SK-N-SH (cell line): ENCODE measurements at regions not wholly inside any gene's neighbourhood (a gene's known extent, or its start where the extent isn't known, plus 50 kb on each side); places are given as distances from the start of the nearest gene placed in this dataset.

ENCODE experiments used
- CTCF ChIA-PET: fragments of 300-600, 350-600 bp; formaldehyde crosslinking; extraction: SDS; loops from one replicate; lab custom pipeline; 2021; lab: Yijun Ruan, JAX
- POLR2A ChIA-PET: fragments of 350-600 bp; sonication (Branson Sonifier 250); formaldehyde crosslinking; extraction: SDS; loops from one replicate; lab custom pipeline; 2020; ENCODE audit warnings: antibody characterized with exemption, inconsistent platforms; lab: Yijun Ruan, JAX
- DNase-seq: peaks from one replicate; pipeline ENCODE4 v3.0.0; 2012
- H2AFZ ChIP-seq: fragments of 200-600 bp; sonication (generic); 2 replicates; pipeline ENCODE4 v1.8.1; 2016; ENCODE audit warnings: antibody characterized with exemption, mild to moderate bottlenecking, low read depth
- H3F3A ChIP-seq: fragments of 200-600 bp; sonication (generic); replicated peaks from 2 replicates; pipeline ENCODE3; 2016; ENCODE audit warnings: antibody characterized with exemption, mild to moderate bottlenecking; ENCODE audit not compliant: insufficient read depth
- H3K27ac ChIP-seq, 2 experiments: fragments of 200-500 bp in 1 of 2; fragments of 200-600 bp in 1 of 2; sonication (Bioruptor generic) in 1 of 2; sonication (generic), shearing (Covaris generic) in 1 of 2; 2 replicates each; pipeline versions ENCODE4 v1.5.1 to v1.6.1; 2014 to 2016; ENCODE audit warnings: low read depth in 2 of 2, inconsistent platforms in 1 of 2, low read length in 1 of 2, mild to moderate bottlenecking in 1 of 2, mixed read lengths in 1 of 2
- H3K27me3 ChIP-seq: fragments of 200-600 bp; sonication (generic), shearing (Covaris generic); 2 replicates; pipeline ENCODE4 v1.6.1; 2016; ENCODE audit warnings: mixed run types; ENCODE audit not compliant: insufficient read depth
- H3K36me3 ChIP-seq, 2 experiments: fragments of 200-500 bp in 1 of 2; fragments of 200-600 bp in 1 of 2; sonication (Bioruptor generic) in 1 of 2; sonication (generic) in 1 of 2; replicated peaks in 1 of 2; 2 replicates each; pipeline versions ENCODE3 to v1.5.1; 2014 to 2016; ENCODE audit warnings: low read length in 1 of 2, mild to moderate bottlenecking in 1 of 2; ENCODE audit not compliant: insufficient read depth in 2 of 2, control insufficient read depth in 1 of 2
- H3K4me1 ChIP-seq, 2 experiments: fragments of 200-500 bp in 1 of 2; fragments of 200-600 bp in 1 of 2; sonication (Bioruptor generic) in 1 of 2; sonication (generic), shearing (Covaris generic) in 1 of 2; 2 replicates each; pipeline versions ENCODE4 v1.5.1 to v1.6.1; 2014 to 2016; ENCODE audit warnings: low read depth in 1 of 2, low read length in 1 of 2, mixed run types in 1 of 2; ENCODE audit not compliant: insufficient read depth in 2 of 2, control insufficient read depth in 1 of 2
- H3K4me2 ChIP-seq: fragments of 200-600 bp; sonication (generic), shearing (Covaris generic); 2 replicates; pipeline ENCODE4 v1.6.1; 2017; ENCODE audit warnings: mixed run types
- H3K4me3 ChIP-seq, 2 experiments: fragments of 200-500 bp in 1 of 2; fragments of 200-600 bp in 1 of 2; sonication (Bioruptor generic) in 1 of 2; sonication (generic), shearing (Covaris generic) in 1 of 2; 2 replicates each; pipeline versions ENCODE4 v1.5.1 to v1.8.1; 2014 to 2016; ENCODE audit warnings: low read depth in 2 of 2, inconsistent platforms in 1 of 2, low read length in 1 of 2, mild to moderate bottlenecking in 1 of 2, mixed read lengths in 1 of 2, moderate library complexity in 1 of 2
- H3K79me2 ChIP-seq: fragments of 200-600 bp; sonication (generic); 2 replicates; pipeline ENCODE4 v1.8.1; 2017; ENCODE audit warnings: mild to moderate bottlenecking; ENCODE audit not compliant: insufficient read depth
- H3K9ac ChIP-seq: fragments of 200-600 bp; sonication (generic); 2 replicates; pipeline ENCODE4 v1.6.1; 2017; ENCODE audit warnings: mixed run types
- H3K9me2 ChIP-seq: fragments of 200-600 bp; sonication (generic); 2 replicates; pipeline ENCODE4 v1.6.1; 2017; ENCODE audit warnings: mixed run types
- H3K9me3 ChIP-seq: fragments of 200-600 bp; sonication (generic); 2 replicates; pipeline ENCODE4 v1.6.1; 2017; ENCODE audit warnings: mixed run types, mild to moderate bottlenecking, moderate library complexity
- H4K20me1 ChIP-seq: fragments of 200-600 bp; sonication (generic); 2 replicates; pipeline ENCODE4 v1.6.1; 2017; ENCODE audit warnings: mild to moderate bottlenecking, mixed run types; ENCODE audit not compliant: insufficient read depth
- CTCF ChIP-seq: fragments of 200-600 bp; sonication (generic); IDR thresholded peaks from 2 replicates; pipeline ENCODE4 v1.6.1; 2017; ENCODE audit warnings: antibody characterized with exemption, mild to moderate bottlenecking, moderate library complexity
- EP300 ChIP-seq, 2 experiments: IDR thresholded peaks; 2 replicates each; pipeline versions ENCODE4 v1.4.0 to v1.6.1; 2012; ENCODE audit warnings: borderline replicate concordance in 1 of 2, low read depth in 1 of 2, low read length in 1 of 2
- FOSL2 ChIP-seq: IDR thresholded peaks from 2 replicates; pipeline ENCODE4 v1.4.0; 2012; ENCODE audit warnings: low read depth, mild to moderate bottlenecking, moderate library complexity, borderline replicate concordance
- GATA2 ChIP-seq: sonication (generic); formaldehyde crosslinking; IDR thresholded peaks from 2 replicates; pipeline ENCODE4 v1.5.0; 2020; ENCODE audit warnings: mild to moderate bottlenecking, missing genetic modification reagents
- IRF3 ChIP-seq: fragments of 150-350 bp; IDR thresholded peaks from 2 replicates; pipeline ENCODE4 v1.6.1; 2016; ENCODE audit warnings: mild to moderate bottlenecking, low read depth, low read length
- JUND ChIP-seq: IDR thresholded peaks from 2 replicates; pipeline ENCODE4 v1.4.0; 2012
- MAX ChIP-seq: IDR thresholded peaks from 2 replicates; pipeline ENCODE4 v1.4.0; 2012; ENCODE audit warnings: low read depth
- NRF1 ChIP-seq: IDR thresholded peaks from 2 replicates; pipeline ENCODE4 v1.6.1; 2012; ENCODE audit warnings: low read depth, mild to moderate bottlenecking, low read length
- RCOR1 ChIP-seq: fragments of 150-350 bp; IDR thresholded peaks from 2 replicates; pipeline ENCODE4 v1.6.1; 2017; ENCODE audit warnings: antibody characterized with exemption, low read length
- RXRA ChIP-seq: IDR thresholded peaks from 2 replicates; pipeline ENCODE4 v1.4.0; 2012; ENCODE audit warnings: low read depth, mild to moderate bottlenecking, borderline replicate concordance
- SIN3A ChIP-seq: IDR thresholded peaks from 2 replicates; pipeline ENCODE4 v1.6.1; 2012; ENCODE audit warnings: low read depth, mild to moderate bottlenecking, low read length, moderate library complexity, borderline replicate concordance
- USF2 ChIP-seq: fragments of 150-350 bp; IDR thresholded peaks from 2 replicates; pipeline ENCODE4 v1.6.1; 2017; ENCODE audit warnings: antibody characterized with exemption, low read length, low read depth, borderline replicate concordance
- YY1 ChIP-seq: IDR thresholded peaks from 2 replicates; pipeline ENCODE4 v1.4.0; 2012; ENCODE audit warnings: low read depth, mild to moderate bottlenecking
- WGBS: methylation state at CpG from one replicate; pipeline ENCODE4 v1.1.6; 2017; ENCODE audit warnings: low lambda C conversion rate; 5-methylcytosine and 5-hydroxymethylcytosine counted together

GRCh38 chr6:152874267-152874666, 108.6 kb downstream of the FBXO5 start:
- WGBS = 55% methylated on average over 5 of the region's 5 CpGs
- Histone ChIP-seq H3K4me3 (no peak overlapping the region), H3K9me2 (no peaks in the 10 kb centered on the region), H3K4me2 (no peak overlapping the region), H4K20me1 (no peaks in the 10 kb centered on the region), H3K4me1 (no peaks in the 10 kb centered on the region), H3K27ac (no peak overlapping the region), H3K36me3 (no peaks in the 10 kb centered on the region), H3K9ac (no peak overlapping the region), H3K27me3 (no peaks in the 10 kb centered on the region), H3K9me3 (no peaks in the 10 kb centered on the region), H3F3A (no peaks in the 10 kb centered on the region), H2AFZ (no peak overlapping the region), H3K79me2 (no peaks in the 10 kb centered on the region)
- no peak for DNase-seq
- POLR2A ChIA-PET = no interaction called here
- CTCF ChIA-PET = interaction anchor here (2.2 kb wide), 1 partner anchor 74 kb away, joined by 6 read pairs; no protein-coding TSS in a partner anchor
- TF ChIP-seq JUND (no peak), IRF3 (no peak), RXRA (no peak), USF2 (no peak), FOSL2 (no peak), MAX (no peak), NRF1 (no peak), YY1 (no peak), CTCF (no peak), GATA2 (CRISPR knock-in tag) (no peak), RCOR1 (no peak)

GRCh38 chr6:152874846-152875568, 107.8 kb downstream of the FBXO5 start:
- Histone ChIP-seq H3K27me3 (no peaks in the 10 kb centered on the region), H3K27ac (no peak overlapping the region), H3K4me2 (no peak overlapping the region), H3K9me3 (no peaks in the 10 kb centered on the region), H3K79me2 (no peaks in the 10 kb centered on the region), H3K9ac (no peak overlapping the region), H2AFZ (no peak overlapping the region), H3K4me3 (no peak overlapping the region), H3K4me1 (no peaks in the 10 kb centered on the region), H3K9me2 (no peaks in the 10 kb centered on the region), H3K36me3 (no peaks in the 10 kb centered on the region), H3F3A (no peaks in the 10 kb centered on the region), H4K20me1 (no peaks in the 10 kb centered on the region)
- 30% methylated on average over 6 of the region's 6 CpGs for WGBS
- no peak for DNase-seq
- CTCF ChIA-PET = no interaction called here
- POLR2A ChIA-PET = no interaction called here
- no peak for TF ChIP-seq SIN3A
- no peak for TF ChIP-seq EP300 (IDR thresholded peaks at IDR 0.05; ENCODE audit: borderline replicate concordance in 1 of 2, low read depth in 1 of 2, low read length in 1 of 2)
